SK-MEL-5 (cell line): ENCODE measurements at regions not wholly inside any gene's neighbourhood (a gene's known extent, or its start where the extent isn't known, plus 50 kb on each side); places are given as distances from the start of the nearest gene placed in this dataset.

Experiments
- DNase-seq: peaks from one replicate; pipeline ENCODE4 v3.0.0-alpha.2; 2016; ENCODE audit warnings: low read depth, low spot score
- in situ Hi-C: cut with HindIII; loops from 2 replicates; pipeline ENCODE4 v1.10.0; 2016; ENCODE audit warnings: low sequenced_read_pairs, high pct_unique_total_duplicates, low pct_unique_long_range_greater_than_20kb

GRCh38 chr18:71008257-71008656 is 719.4 kb downstream of the SOCS6 start:
- in situ Hi-C loops = no loop called here
- DNase-seq = no peak

GRCh38 chr18:71001597-71001996 is 712.8 kb downstream of the SOCS6 start:
- DNase-seq = no peak
- in situ Hi-C loops = no loop called here

- in situ Hi-C loops = no loop called here
- peak; percentile 47 for DNase-seq
Measured at GRCh38 chr18:70998490-70998889, 709.6 kb downstream of the SOCS6 start.

GRCh38 chr18:70994116-70994515 is 705.3 kb downstream of the SOCS6 start:
- no peak for DNase-seq
- in situ Hi-C loops = no loop called here

GRCh38 chr18:70991577-70991976 is 702.7 kb downstream of the SOCS6 start:
- in situ Hi-C loops = no loop called here

GRCh38 chr18:70985948-70986347 is 697.1 kb downstream of the SOCS6 start:
- in situ Hi-C loops = no loop called here
- no peak for DNase-seq

More at GRCh38 chr18:70991577-70991976, 702.7 kb downstream of the SOCS6 start:
- DNase-seq = no peak

DNA sequence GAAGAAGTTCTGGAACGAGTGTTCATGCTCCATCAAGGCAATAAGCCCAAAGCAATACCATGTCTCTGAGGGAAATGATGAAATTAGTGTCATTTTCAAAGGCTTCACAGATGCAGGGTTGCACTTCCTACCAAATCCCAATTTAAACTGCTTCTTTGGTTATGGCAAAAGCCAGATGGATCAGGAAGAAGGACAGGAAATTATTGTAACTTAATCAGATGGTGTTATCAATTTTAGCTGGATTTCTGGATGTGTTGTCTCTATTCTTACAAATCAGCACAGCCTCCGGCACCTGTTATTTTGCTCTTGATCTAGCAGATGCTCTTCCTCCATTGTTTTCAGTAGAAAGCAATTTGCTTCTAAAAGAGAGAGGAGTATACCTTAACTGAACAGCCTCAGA is 693.4 kb downstream of the SOCS6 start:
- DNase-seq = no peak
- in situ Hi-C loops = no loop called here

DNA sequence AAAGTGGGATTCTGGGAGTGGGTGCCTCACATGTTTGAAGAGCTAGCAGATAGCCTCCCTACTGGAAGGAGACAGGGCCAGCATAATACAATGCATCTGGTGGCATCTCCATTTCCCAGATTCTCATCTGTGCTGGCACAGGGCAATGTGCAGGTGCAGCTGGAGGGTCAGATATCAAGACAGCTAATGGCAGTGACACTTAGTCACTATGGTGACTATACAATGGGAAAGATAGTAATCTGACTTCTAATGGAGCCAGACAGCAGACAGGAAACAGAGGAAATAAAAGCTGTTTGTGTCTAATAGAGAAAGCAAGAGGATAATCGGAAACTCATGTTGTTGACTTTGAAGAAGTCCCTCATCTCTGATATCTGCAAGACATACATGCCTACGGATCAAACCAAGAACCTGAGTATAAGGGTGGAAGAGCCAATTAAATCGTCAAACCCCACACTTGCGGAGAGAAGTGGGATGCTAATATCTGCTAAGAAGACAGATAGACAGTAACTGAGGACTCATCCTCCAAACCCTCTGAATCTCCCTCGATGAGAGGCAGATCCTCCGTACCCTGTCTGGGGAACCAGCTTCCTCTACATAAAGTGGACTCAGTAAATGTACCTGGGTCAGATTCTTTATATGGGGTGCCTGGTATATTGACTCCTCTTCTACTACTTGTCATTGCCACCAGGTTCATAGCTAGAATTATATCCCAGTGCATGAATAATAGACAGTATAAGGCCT is 692.7 kb downstream of the SOCS6 start:
- DNase-seq = no peak
- in situ Hi-C loops = no loop called here

DNA sequence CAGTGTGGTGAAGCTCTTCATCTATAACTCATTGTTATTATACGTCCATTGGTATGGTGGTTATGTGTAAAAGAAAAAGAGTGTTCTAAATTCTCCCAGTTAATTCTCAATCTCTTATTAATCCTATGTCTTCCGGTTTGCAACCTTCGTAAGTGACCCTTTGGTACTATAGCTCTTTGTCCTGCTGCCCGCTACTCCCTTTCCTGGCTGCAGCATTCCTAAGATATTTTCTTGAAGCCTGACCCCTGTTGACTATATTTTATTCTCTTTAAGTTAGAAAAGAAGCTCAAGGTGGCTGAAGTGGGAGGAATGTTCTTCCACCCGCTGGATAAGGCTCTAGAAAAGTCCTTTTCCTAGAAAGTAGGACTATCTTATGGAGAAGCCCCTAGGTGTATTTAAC is 684.8 kb downstream of the SOCS6 start:
- DNase-seq = no peak
- in situ Hi-C loops = no loop called here

DNA sequence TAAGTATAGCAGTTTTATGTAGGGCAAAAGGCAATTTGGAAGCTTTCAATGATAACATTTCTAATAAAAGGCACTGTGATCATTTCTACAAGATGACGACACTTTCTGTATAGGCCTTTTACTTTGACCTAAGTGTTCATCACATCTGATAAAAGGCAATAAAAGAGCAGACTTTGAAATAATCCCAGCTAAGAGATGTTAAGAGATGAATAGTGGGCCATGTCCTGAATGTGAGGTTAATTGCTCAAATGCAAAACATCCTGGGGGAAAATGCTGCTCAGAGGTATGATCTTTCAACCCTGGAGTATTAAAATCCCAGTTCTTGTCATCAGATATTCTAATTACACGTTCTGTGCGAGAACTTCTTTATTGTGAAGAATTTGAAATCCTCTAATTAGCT is 677.6 kb downstream of the SOCS6 start:
- in situ Hi-C loops = no loop called here
- no peak for DNase-seq

- DNase-seq = no peak
- in situ Hi-C loops = no loop called here
Measured at GRCh38 chr18:70961939-70962338, 673.1 kb downstream of the SOCS6 start.

GRCh38 chr18:70956554-70956953 is 667.7 kb downstream of the SOCS6 start:
- in situ Hi-C loops = no loop called here
- DNase-seq = no peak

- no peak for DNase-seq
- in situ Hi-C loops = no loop called here
Measured at GRCh38 chr18:70936160-70936559, 647.3 kb downstream of the SOCS6 start.

- DNase-seq = peak; percentile 50
- in situ Hi-C loops = no loop called here
Measured at GRCh38 chr18:70931942-70932814, 643.3 kb downstream of the SOCS6 start.

DNA sequence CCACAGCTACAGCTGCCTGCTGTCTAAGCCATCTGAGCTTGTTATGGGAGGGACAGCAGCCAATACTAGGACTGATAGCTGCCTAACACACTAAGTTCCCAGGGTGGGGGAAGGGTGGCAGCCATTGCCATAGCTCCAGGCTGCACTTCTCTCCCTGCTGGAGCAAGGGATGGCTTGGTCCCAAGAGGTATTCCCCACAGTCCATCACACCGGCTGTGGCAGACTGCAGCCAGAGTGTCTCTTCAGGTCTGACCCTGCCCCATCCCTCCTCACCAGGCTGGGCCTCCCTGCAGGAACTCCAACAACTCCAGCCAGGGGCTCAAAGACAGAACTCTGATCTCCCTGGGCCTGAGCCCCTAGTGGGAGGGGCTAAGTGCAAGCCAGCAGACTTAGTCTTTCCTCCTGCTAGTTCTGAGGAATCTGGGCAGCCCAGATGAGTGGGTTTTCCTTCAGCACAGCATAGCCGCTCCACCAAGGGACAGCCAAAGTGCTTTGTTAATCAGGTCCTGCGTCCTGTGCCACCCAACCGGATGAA is 632.1 kb downstream of the SOCS6 start:
- in situ Hi-C loops = no loop called here

GRCh38 chr18:70907673-70908072 is 618.8 kb downstream of the SOCS6 start:
- no peak for DNase-seq
- in situ Hi-C loops = no loop called here

More for the DNA sequence above, 632.1 kb downstream of the SOCS6 start:
- no peak for DNase-seq

DNA sequence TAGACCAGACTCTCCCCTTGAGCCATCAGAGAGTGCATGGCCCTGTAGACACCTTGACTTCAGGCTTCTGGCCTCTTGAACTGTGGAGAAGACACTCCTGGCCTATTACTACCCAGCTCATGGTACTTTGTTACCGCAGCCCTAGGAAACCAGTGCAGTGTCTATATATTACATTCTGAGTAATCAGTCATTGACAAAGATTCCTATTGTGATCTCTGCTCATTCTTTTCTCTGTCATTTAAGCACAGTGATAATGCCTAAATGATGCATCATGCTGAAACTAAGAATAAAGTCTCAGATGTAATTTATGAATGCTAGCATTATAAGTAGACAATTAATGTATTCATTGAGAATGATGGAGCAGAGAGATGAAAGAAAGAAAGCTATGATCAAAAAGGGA is 603.5 kb downstream of the SOCS6 start:
- in situ Hi-C loops = no loop called here
- DNase-seq = peak; percentile 7

DNA sequence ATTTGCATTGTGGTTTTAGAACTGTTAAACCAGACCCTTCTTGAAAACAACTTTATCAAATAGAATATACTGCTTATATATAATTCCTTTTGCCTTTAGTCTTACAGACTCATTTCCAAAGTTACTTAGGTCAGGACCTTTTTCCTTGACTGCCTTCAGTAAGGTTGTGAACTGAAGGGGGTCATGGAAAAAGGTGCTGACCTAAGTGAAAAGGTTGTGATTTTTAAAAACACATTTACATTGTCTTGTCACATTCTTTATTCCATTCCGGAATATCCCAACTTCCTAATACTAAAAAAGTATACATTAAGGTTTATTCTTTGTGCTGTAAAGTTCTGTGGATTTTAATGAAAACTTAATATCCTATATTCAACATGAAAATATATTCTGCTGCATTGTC is 581.4 kb downstream of the SOCS6 start:
- DNase-seq = no peak
- in situ Hi-C loops = no loop called here

DNA sequence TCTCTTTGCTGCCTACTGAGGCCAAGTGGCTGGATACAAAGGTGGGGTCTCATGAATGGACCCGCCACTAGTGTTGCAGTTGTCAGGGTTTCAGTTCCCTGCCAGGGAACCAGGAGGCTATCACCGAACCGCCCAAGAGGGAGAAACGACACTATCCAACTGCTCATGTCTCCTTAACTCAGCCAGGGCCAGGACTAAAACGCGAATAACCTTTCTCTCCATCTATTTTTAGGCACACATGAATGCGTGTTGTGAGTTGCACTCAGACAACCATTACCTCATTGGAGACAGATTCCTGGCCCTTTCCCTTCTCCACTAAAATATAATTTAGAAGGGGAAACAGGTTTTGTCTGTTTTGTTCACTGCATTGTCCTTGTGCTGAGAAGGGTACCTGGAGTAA is 559.5 kb downstream of the SOCS6 start:
- in situ Hi-C loops = no loop called here
- no peak for DNase-seq
